ENCODE measurements at regions not wholly inside any gene's neighbourhood (a gene's known extent, or its start where the extent isn't known, plus 50 kb on each side); places are given as distances from the start of the nearest gene placed in this dataset.
"Not testable (repeated sequence)": the region's sequence is repeated elsewhere in the genome, so short reads cannot be mapped to it uniquely, and the experiment has no call there.

DNA sequence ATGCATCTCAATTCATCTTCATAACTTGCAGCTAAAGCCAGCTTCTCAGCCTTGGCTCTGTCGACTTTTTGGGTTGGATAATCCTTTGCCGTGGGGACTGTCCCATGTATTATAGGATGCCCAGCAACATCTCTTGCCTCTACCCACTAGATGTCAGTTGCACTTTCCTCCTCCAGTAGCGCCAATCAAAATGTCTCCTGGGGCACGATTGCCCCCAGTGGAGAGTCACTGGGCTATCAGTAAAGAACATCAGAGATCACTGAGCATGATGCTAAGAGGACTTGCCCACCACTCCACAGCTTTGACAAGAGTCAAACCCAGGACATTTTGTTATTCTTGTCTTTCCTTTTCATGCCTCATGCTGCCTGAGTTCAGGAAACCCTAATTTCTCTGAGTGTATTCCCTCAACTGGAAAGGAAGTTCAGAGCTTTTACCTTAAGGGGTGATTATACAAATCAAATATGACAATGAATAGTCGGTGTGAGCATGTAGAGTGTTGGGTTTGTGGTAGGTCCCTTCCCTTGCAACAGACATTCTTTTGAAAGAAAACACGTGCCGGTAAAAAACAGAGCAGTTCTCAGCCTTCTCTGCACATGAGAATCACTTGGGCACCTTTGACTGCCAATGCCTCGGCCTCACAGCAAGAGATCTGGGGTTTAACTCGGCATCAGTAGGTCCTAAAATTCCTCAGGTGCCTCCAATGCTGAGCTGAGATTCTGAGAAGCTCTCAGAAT lies 980.6 kb downstream of the VRK1 start:
- no peak for DNase-seq

DNA sequence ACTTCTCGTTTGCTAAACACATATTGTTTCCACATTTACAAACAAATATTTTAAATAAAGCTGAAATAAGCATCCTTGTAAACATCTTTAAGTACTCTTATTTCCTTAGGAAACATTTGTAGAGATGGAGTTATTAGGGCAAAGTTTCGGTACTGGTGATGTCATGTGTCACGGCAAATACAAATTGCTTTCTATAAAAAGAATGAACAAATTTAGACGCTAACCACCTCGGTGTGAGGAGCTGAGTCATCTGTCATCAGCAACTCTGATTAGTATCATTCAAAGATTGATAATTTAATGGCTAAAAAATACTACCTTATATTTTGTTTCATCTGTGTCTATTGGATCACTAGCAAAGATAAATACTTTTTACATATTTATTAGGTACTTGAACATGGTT lies 982.0 kb downstream of the VRK1 start:
- DNase-seq = no peak

DNA sequence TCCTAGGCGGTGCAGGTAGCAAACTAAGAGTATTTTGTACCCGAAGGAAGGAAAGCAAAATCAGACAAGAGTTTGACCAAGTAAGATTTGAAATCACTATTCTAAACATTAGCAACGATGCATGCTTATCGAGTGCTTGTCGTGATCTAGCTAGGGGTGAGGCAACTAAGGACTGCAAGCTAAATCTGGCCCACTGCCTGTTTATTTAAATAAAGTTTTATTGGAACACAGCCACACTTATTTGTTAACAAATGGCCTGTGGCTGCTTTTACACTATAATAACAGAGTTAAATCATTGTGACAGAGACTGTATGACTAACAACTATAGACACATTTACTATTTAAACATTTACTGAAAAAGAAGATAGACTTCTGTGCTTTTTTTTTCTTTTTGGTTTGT lies 983.6 kb downstream of the VRK1 start:
- no peak for DNase-seq

DNA sequence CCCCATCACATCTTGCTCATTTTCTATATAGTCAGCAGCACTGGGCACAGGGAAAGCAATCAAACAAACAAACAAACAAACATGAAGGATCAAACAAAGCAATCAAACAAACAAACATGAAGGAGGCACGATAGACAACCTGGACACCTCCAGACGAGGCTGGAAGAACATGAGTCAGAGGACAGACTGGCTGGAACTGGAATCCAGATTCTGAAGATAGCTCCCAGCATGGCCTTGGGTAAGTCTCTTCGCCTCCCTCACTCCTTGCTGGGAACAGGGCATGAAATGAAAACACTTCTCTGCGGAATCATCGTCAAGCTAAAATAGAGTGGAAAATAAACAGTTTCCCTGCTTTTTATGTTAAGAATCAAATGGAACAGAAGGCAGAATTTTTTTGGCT lies 984.8 kb downstream of the VRK1 start:
- DNase-seq = no peak

DNA sequence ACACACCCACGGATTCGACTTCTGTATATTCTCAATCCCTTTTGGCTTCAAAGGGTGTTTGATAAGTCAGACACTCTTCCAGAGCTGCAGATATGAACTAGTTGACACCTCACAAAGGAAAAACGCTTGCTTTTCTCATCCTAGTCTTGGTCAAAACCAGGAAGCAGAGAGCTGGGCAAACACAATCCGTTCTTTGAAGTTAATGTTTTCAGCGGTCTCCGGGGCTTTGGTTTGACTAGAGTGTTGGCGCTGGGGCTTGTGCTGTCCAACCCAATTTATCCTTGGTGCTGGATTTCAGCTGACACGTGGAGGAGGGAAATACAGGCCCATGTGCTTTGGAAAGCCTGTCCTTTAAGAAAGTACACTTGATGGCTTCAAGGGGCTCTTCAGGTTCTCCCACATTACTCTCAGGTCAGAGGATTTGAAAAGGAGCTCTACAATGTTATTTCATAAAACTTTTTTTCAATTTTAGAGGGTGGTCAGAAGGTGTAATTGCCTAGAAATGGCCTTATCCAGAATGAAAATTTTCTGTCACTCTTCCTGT lies 985.8 kb downstream of the VRK1 start:
- no peak for DNase-seq

DNA sequence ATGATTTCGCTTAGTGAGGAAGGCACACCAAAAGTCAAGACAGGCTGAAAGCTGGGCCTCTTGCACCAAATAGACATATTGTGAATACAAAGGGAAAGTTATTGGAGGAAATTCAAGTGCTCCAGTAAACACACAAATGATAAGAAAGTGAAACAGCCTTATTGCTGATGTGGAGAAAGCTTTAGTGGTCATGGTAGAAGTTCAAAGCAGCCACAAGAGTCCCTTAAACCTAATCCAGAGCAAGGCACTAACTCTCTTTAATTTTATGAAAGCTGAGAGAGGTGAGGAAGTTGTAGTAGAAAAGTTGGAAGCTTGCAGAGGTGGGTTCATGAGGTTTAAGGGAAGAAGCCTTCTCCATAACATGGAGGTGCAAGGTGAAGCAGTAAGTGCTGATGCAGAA lies 988.3 kb downstream of the VRK1 start:
- no peak for DNase-seq

DNA sequence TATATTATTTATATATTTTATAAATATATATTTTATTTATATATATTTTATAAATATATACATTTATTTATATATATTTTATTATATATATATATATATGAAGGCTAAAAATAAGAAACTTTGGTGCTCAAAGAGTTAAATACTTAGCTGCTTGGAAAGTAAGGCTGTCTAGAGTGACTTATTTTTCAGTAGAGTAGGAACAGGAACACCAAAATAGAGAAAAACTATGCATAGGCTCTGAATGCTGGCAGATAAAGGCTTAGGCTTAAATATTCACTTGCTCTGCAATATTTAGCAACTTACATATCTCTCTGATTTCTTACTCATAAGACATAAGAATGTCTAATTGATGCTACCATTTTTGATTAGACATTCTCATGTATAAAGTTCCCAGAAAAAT lies 991.2 kb downstream of the VRK1 start:
- no peak for DNase-seq

DNA sequence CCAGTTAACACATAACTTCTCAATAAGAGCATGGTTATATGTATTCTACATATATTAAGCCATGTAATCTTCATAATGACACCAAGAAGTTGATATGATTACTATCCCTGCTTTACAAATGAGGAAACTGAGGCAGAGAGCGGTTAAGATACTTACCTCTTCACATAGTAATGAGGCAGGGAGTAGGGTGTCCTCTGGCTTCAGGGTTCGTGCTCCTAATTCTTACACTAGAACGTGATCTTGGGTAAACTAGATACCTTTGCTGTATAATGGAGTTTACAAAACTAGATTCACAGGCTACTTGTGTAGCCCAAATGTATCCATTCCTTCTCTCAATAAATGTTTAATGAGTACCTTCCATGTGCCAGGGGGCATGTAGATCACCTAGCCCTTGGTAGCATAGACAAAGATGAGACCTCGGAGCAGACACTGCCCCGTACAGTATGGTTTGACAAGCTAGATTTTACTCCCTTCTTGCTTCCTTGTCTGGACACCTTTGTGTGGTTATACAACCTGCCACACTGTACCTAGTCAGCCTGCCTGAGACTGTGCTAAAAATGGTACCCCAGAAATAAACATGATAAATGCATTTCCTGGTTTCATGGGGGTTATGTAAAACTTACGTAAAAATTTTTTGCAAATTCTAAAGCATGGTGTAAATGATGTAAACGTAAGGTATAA lies 991.8 kb downstream of the VRK1 start:
- no peak for DNase-seq

DNA sequence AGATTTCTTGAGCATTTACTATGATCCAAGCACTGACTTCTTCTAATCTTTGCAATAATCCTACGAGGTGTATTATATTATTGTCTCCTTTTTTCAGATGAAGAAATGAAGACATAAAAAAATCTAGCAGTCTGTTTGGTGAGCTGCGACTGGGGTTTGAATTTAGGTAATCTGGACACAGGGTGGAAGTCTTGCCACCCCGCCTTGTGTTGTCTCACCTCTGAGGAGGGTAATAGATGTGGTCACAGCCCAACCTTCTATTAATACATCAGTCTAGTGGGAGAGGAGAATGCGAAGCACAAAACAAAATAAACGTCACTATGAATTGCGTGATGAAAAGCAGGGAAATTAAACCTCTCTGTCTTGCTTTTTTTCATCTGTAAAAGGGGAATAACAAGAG lies 993.9 kb downstream of the VRK1 start:
- no peak for DNase-seq

DNA sequence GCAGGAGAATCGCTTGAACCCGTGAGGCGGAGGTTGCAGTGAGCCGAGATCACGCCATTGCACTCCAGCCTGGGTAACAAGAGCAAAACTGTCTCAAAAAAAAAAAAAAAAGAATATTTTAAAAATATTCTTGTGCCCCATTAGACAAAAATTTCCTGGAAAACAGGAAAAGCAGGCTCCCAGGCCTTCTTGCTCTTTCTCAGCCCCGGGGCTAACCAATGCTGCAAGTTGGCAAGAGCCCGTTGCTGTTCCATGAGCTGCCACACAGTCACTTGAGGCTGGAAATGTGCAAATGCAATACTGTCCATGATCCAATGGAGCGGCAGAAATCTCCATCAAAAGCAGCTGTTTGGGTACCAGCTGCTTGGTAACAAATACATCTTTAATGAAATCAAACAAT lies 994.7 kb downstream of the VRK1 start:
- DNase-seq = no peak

DNA sequence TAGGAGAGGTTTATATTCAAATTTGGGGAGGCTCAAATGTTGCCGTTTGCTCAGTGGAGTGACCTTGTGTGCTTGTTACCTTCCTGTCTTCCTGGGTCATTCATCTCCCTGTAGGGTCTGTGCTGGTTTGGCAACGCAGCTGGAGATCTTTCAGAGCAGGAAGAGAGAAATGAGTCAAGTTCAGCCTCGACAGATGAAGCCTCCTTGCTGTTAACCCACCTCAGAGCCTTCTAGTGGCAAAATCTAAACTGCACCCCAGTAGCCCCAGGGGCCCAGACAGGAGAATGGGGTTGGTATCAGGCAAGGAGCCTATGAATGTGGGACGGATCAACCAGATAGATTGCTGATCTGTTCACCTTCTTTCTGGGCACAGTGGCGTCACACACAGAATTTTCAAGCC lies 999.3 kb downstream of the VRK1 start:
- no peak for DNase-seq

DNA sequence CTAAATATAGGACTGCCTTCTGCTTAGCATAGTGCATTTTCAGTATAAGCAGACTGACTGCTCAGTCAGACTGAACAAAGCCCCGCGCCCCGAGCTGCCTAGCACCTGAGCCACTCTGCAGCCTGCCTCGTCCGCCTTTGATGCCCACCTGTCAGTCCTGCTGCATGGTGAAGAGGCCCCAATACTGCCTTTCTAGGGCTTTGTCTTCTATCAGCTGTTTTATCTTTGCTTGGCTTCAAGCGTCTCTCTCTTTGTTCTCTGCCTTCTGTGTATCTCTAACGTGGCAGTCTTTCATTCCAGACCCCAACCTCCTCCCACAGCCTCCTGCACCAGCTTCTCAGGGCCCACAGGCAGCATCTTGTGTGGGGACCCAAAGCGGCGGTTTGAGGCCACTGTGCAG lies 1001.0 kb downstream of the VRK1 start:
- no peak for DNase-seq

DNA sequence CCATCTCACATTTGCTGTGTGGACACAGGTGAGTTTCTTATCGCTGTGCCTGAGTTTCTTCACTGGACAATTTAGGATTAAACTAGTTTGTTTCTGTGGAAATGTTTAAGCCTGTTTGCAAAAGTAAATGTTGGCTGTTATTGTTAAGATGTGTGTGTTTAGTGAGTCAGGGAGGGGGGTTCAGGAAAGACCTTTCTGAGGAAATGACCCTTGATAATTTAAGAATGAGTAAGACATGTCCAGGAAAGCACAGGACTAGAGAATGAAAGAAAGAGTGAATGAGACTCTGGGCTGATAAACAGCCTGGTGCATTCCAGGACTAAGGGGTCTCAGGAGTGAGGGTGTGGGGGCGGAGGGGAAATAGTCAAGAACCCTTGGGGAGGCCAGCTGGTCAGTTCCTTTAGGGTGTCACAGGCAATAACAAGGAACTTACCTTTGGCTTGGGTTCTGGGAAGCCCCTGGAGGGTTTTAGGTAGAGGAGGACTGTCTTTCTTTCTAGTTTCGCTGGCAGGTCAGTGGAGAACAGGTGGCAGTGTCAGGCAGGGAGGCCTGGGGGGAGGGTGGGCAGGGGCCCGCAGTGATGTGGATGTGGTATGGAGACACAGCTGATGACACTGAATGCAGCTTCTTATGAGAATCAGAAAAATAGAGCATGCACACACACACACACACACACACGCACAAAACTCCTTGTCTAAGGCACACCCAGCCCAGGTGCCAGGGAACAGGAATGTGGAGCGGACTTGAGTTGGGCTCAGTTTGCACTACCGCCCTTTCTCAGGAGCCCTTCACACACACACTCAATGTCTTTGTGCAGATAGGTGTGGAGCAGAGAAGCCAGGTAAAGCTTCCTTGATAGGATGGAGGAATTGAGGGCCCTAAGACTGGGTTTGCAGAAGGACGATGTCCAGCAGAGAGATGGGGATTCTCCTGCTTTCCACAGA lies 1005.5 kb downstream of the VRK1 start:
- DNase-seq = no peak

DNA sequence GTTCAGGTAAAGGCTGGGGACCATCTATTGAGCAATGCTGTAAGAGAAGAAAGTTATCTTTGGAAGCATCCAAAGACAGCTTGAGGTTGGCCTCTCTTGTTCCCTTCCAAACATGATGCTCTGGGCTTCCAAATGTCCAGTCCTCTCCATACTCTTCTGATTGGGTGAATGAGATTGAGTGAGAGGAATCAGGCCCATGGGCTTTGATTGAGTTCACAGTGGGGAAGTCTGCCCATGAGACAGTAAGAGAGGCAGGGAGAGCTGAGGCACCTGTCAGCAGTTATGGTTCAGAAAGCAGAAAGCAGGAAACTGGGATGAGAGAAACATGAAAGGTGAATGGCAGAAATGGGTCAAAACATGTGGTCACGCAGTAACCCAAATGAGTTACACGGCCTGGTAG lies 1006.9 kb downstream of the VRK1 start:
- no peak for DNase-seq

DNA sequence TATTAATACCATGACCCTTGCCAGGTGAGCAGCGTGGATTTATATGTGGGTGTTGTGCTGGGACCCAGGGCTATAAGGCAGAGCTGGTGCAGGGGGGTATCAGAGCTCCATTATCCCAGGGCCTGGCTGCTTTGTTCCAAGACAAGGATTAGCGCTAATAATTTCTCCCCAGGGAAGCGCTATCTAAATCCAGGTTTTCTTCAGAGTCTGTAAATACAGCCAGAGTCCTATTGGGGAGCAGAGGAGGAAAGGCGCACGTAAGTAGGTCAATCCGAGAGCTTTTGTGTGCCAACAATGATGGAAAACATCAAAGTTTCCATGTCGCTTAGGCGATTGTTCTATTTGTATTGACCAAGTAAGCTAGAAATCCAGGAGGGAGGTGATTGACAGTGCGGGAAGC lies 1009.7 kb downstream of the VRK1 start:
- no peak for DNase-seq

DNA sequence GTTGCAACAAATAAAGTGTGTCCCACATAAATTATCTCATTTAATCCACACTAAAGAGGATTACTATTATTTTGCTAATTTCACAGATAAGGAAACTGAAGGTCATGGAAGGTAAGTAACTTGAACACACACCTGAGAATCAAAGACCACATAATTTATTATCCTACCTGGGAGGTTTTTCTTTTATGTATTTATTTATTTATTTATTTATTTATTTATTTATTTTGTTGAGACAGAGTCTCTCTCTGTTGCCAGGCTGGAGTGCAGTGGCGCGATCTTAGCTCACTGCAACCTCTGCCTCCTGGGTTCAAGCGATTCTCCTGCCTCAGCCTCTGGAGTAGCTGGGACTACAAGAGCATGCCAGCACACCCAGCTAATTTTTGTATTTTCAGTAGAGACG lies 1011.4 kb downstream of the VRK1 start:
- not testable (repeated sequence) for DNase-seq

DNA sequence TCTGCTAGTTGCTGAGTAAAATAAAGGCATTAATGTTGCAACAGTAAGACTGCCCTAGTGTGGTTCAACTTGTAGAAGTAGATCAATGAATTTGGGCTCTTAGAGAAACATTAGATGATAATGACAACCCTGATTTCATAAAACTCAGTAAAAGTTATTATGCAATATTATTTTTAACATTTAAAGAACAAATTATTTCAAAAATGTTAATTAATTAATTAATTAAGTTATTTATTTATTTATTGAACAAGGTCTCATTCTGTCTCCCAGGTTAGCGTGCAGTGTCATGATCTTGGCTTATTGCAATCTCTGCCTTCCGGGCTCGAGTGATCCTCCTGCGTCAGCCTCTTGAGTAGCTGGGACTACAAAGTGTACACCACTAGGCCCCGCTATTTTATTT lies 1016.4 kb downstream of the VRK1 start:
- no peak for DNase-seq

DNA sequence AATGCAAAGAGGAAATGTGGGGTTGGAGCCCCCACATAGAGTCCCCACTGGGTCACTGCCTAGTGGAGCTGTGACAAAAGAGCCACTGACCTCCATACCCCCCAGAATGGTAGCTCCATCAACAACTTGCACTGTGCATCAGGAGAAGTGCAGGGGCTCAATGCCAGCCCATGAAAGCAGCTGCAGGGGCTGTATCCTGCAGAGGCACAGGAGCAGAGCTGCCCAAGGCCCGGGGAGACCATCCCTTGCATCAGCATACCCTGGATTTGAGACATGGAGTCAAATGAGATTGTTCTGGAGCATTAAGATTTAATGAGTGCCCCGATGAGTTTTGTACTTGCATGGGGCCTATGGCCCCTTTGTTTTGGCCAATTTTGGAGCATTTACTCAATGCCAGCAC lies 1023.6 kb downstream of the VRK1 start:
- no peak for DNase-seq

DNA sequence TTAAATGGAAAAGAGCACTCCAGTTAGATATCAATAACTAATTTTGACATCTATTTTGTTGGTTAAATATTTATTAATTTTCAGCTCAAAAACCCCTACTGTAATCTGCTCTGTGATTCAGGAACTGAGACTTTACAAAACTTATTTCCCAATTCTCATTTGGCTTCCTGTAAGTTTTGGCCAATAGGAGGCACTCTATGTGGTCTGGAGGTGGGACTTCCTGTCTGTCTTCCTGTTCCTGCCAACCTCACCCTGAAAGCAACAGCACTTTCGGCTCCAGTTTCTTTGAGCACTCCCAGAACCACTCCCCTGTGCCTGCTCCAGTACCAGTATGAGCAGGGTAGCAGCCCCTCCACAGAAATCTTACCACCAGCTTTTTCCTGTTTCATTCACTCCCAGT lies 1027.0 kb downstream of the VRK1 start:
- DNase-seq = no peak

DNA sequence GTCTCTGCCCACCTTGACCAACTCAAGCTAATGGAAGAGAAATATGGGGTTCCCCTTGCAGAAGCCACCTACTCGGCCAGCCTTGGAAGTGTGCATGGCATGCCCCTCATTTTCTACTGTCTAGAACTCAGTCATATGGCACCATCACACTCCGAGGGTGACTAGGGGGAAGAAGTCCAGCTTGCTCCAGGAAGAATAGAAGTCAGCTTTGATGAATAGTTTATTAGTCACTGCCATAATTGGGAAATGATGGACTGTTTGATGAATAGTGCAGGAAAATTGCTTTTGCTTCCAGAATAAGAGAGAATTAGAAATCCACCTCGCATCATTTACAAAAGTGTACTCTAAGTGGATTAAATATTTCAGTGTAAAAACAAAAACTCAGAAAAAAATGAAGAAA lies 1030.6 kb downstream of the VRK1 start:
- DNase-seq = no peak

DNA sequence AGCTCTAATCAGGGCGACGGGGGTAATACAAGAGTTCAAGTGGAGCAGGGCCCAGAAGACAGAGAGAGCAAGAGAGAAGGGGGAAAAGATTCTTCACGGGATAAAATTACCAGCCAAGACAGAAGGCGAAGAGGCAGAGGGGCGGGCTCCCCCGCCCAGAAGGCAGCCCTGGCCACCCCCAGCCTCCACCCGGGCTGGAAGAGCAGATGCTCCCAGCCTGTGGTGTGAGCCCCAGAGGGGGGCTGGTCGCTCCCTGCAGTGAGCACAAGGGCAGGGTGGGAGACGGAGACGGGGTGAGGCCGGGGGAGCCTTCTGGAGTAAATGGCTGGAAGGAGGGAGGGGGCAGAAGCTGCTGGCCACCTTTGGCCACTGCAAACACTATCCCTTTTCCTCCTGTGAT lies 1035.6 kb downstream of the VRK1 start:
- no peak for DNase-seq

DNA sequence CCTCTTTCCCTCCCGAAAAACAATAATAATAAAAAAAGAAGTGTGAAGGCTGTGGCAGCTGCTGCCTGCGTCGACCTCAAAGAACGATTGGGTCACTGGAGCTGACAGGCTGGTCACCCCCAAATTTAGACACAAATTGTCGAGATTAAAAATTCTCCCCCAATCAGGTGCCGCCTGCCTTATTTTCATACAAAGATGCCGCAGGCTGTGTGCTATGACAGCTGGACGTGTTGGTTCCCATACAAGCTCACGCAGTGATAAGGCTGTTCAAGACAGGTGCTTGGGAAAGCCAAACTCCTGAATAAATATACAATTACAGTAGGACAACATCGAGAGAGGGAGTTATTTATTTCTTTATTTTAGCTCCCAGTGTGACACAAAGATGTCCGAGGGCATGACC lies 1041.8 kb downstream of the VRK1 start:
- no peak for DNase-seq

DNA sequence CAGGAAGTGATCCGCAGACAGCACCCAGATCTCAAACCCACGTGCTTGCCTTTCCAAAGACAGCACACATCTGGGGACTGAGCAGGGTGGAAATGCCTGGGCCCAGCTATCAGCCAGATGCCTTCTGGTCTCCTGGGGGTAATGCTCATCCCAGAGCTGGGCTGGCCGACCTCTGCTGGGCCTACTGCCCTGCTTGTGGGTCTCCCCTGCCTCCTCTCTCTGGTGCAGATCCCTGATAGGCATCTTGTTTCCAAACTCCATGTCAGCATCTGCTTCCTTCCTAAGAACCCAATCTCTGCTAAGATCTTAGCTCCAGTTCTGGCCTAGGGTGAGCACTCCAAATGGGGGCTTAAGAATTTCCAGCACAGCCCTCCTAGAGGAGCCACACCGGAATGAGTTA lies 1043.0 kb downstream of the VRK1 start:
- no peak for DNase-seq

DNA sequence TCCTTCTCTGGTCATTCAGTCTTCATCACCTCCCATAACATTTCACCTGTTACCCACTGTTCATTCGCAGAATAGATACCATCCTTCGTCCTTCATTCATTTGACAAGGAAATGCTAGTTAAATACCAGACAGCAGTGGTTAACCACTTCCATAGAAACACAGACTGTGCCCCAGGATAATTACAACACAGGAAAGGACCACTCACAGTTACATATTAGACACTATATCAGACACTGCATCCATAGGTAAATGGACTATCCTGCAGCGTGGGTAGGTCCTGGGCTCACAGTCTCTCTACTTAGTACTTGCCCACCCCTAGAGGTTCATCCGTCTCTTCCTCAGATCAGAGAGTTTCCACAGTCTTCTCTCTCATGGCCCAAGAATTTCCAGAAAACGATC lies 1044.6 kb downstream of the VRK1 start:
- no peak for DNase-seq
